ENCODE measurements at regions not wholly inside any gene's neighbourhood (a gene's known extent, or its start where the extent isn't known, plus 50 kb on each side); places are given as distances from the start of the nearest gene placed in this dataset.
"Not testable (repeated sequence)": the region's sequence is repeated elsewhere in the genome, so short reads cannot be mapped to it uniquely, and the experiment has no call there.

DNA sequence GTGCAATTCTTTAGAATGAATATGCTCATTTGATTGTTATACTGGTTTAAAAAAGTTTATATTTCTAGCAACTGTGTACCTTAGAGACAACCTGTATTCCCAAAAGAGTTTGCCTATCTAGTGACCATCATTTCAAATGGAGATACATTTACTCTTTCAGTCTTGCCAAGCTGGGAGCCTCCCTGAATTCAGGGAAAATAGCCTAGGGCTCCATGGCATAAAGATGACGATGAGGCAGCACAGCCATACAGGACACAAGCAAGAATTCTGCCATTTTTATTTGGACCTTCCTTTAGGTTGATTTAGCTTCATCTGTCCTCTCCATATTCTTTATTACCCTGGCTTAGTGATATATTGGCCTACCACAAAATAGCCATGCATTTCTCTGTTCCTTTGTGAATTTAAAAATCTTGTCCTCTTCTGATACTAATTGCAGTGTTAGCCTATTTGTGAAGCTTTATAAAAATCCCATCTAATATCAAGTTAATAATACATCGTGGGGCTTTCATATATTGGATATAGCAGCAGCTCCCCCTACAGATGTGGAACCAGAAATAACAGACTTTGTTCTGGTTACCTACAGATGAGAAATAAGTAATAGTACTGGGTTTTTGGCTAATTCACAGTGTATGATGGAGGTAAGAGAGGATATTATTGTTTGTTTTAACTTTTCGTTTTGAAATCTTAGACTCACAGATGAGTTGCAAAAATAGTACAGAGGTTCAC is 1661.9 kb upstream of the PIK3C3 start:
- Histone ChIP-seq H3K27ac (no peak overlapping the region), H3K9me3 (no peaks in the 10 kb centered on the region), H3K27me3 (no peaks in the 10 kb centered on the region), H3K4me3 (no peak overlapping the region), H3K36me3 (no peaks in the 10 kb centered on the region), H3K4me1 (no peaks in the 10 kb centered on the region)
- intact Hi-C loops (cut with DNase I; ENCODE audit: low total_unique reads), result no loop called here
- TF ChIP-seq, protein P1, sequence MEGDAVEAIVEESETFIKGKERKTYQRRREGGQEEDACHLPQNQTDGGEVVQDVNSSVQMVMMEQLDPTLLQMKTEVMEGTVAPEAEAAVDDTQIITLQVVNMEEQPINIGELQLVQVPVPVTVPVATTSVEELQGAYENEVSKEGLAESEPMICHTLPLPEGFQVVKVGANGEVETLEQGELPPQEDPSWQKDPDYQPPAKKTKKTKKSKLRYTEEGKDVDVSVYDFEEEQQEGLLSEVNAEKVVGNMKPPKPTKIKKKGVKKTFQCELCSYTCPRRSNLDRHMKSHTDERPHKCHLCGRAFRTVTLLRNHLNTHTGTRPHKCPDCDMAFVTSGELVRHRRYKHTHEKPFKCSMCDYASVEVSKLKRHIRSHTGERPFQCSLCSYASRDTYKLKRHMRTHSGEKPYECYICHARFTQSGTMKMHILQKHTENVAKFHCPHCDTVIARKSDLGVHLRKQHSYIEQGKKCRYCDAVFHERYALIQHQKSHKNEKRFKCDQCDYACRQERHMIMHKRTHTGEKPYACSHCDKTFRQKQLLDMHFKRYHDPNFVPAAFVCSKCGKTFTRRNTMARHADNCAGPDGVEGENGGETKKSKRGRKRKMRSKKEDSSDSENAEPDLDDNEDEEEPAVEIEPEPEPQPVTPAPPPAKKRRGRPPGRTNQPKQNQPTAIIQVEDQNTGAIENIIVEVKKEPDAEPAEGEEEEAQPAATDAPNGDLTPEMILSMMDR (IDR thresholded peaks at IDR 0.05), result no peak
- 15 to 43% methylated on average over 3 of the region's 3 CpGs for WGBS, 2 donors (ENCODE audit: low coverage in 1 of 2)
- in situ Hi-C loops (cut with MboI; ENCODE audit: low pct_ligation_motif_present in 1 of 4, low pct_unique_long_range_greater_than_20kb in 1 of 4, low sequenced_read_pairs in 3 of 4), result no loop called here
- DNase-seq, result no peak

DNA sequence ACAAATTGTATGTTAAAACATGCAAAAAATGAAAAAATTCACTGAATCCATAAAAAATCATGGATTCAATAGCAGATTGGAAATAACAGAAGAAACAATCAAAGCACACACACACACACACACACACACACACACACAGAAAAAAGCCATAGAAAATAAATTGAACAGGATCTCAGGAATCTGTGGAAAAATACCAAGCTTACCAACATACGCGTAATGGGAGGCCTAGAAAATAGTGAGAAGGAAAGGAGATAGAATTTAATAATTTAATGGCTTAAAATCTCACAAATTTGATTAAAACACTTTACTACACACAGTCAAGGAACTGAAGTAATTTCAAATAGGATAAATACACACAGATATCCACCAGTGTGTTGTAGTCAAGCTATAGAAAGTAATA is 1671.5 kb upstream of the PIK3C3 start:
- H3K9me3 ChIP-seq, result no peaks in the 10 kb centered on the region
- intact Hi-C loops (cut with DNase I; ENCODE audit: low total_unique reads) (no loop called here), in situ Hi-C loops (cut with MboI; ENCODE audit: low pct_ligation_motif_present in 1 of 4, low pct_unique_long_range_greater_than_20kb in 1 of 4, low sequenced_read_pairs in 3 of 4) (no loop called here)
- H3K4me1 ChIP-seq, result no peaks in the 10 kb centered on the region
- no peak overlapping the region for H3K27ac ChIP-seq
- no peaks in the 10 kb centered on the region for H3K27me3 ChIP-seq
- no peaks in the 10 kb centered on the region for H3K36me3 ChIP-seq
- DNase-seq, result no peak
- 95 to 100% methylated on average over 2 of the region's 2 CpGs for whole genome bisulfite sequencing, 2 donors (ENCODE audit: low coverage in 1 of 2)
- H3K4me3 ChIP-seq, result no peak overlapping the region
- TF ChIP-seq POLR2AphosphoS5 (IDR thresholded peaks at IDR 0.05) (no peak), EP300 (IDR thresholded peaks at IDR 0.05; ENCODE audit: low read depth) (no peak), POLR2A (IDR thresholded peaks at IDR 0.05) (no peak)
- TF ChIP-seq, protein P1 (IDR thresholded peaks at IDR 0.05), result no peak

DNA sequence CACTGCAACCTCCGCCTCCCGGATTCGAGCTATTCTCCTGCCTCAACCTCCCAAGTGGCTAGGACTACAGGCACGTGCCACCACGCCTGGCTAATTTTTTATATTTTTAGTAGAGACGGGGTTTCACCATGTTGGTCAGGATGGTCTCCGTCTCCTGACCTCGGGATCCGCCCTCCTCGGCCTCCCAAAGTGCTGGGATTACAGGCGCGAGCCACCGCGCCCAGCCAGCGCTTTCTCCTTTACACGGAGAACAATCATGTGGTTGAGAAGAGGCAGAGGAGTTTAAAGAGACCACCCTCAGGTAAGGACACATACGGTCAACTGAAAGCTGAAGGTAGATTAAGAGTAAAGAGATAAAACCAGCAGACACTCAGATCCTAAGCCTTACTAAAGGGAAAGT is 1673.7 kb upstream of the PIK3C3 start:
- WGBS, 2 donors (ENCODE audit: low coverage in 1 of 2), result 97 to 100% methylated on average over 2 to 17 of the region's 17 CpGs
- H3K4me1 ChIP-seq; intact Hi-C loops (cut with DNase I; ENCODE audit: low total_unique reads); DNase-seq; H3K36me3 ChIP-seq; H3K4me3 ChIP-seq; H3K27me3 ChIP-seq; H3K9me3 ChIP-seq; H3K27ac ChIP-seq; in situ Hi-C loops (cut with MboI; ENCODE audit: low pct_ligation_motif_present in 1 of 4, low pct_unique_long_range_greater_than_20kb in 1 of 4, low sequenced_read_pairs in 3 of 4): not testable (repeated sequence)

DNA sequence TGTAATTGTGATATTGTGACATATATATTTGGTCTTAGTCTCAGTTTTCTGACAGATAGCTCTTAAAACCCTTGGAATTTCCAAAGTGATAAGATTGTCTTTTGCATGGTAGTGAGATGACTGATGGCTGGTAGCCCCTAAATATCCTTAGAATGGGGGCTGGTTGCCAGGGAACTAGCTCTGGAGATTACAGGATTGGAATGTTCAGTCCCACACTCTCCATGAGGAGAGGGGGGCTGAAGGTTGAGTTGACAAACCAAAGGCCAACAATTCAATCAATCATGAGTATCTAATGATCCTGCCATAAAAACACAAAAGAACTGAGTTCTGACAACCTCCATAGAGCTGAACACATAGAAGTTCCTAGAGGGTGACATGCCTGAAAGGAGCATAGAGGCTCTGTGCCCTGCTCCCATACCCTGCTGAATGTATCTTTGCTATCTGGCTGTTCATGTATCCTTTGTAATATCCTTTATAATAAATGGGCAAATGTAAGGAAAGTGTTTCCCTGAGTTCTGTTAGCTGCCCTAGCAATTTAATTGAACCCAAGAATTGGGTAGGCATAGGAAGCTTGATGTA is 1680.3 kb upstream of the PIK3C3 start:
- intact Hi-C loops (cut with DNase I; ENCODE audit: low total_unique reads), result no loop called here
- H3K27me3 ChIP-seq, result no peaks in the 10 kb centered on the region
- H3K27ac ChIP-seq, result no peak overlapping the region
- TF ChIP-seq, protein P1 (IDR thresholded peaks at IDR 0.05), result no peak
- TF ChIP-seq POLR2A (IDR thresholded peaks at IDR 0.05), result no peak
- TF ChIP-seq EP300 (IDR thresholded peaks at IDR 0.05; ENCODE audit: low read depth), result no peak
- TF ChIP-seq POLR2AphosphoS5 (IDR thresholded peaks at IDR 0.05), result no peak
- no peaks in the 10 kb centered on the region for H3K4me1 ChIP-seq
- H3K4me3 ChIP-seq, result no peak overlapping the region
- no peak for DNase-seq
- no peaks in the 10 kb centered on the region for H3K36me3 ChIP-seq
- H3K9me3 ChIP-seq, result no peaks in the 10 kb centered on the region
- in situ Hi-C loops (cut with MboI; ENCODE audit: low pct_ligation_motif_present in 1 of 4, low pct_unique_long_range_greater_than_20kb in 1 of 4, low sequenced_read_pairs in 3 of 4), result no loop called here
